ENCODE measurements at regions not wholly inside any gene's neighbourhood (a gene's known extent, or its start where the extent isn't known, plus 50 kb on each side); places are given as distances from the start of the nearest gene placed in this dataset.

- intact Hi-C loops (cut with DNase I), result no loop called here
- peak in 2 of 10 donors; percentile 62 to 70 for DNase-seq
These were observed 123.6 kb upstream of the SOX1 start for GRCh38 chr13:111943229-111943795.

- peak in 1 of 10 donors; percentile 71 for DNase-seq
- intact Hi-C loops (cut with DNase I), result no loop called here
These were observed 122.8 kb upstream of the SOX1 start for GRCh38 chr13:111944171-111944583.

GRCh38 chr13:111945086-111945485, 121.9 kb upstream of the SOX1 start:
- peak in 1 of 10 donors; percentile 67 for DNase-seq
- intact Hi-C loops (cut with DNase I), result no loop called here

- DNase-seq, result peak in 1 of 10 donors; percentile 42
- intact Hi-C loops (cut with DNase I), result no loop called here
These were observed 120.7 kb upstream of the SOX1 start for GRCh38 chr13:111946214-111946613.

- intact Hi-C loops (cut with DNase I), result no loop called here
- peak in 1 of 10 donors; percentile 57 for DNase-seq
These were observed 119.7 kb upstream of the SOX1 start for GRCh38 chr13:111947026-111947810.

- DNase-seq, result peak in 1 of 10 donors; percentile 78
- intact Hi-C loops (cut with DNase I), result no loop called here
These were observed 119.1 kb upstream of the SOX1 start for GRCh38 chr13:111947876-111948275.

GRCh38 chr13:111948281-111948680, 118.7 kb upstream of the SOX1 start:
- intact Hi-C loops (cut with DNase I), result no loop called here
- peak in 1 of 10 donors; percentile 45 for DNase-seq

- peak in 1 of 10 donors; percentile 61 for DNase-seq
- intact Hi-C loops (cut with DNase I), result no loop called here
These were observed 118.1 kb upstream of the SOX1 start for GRCh38 chr13:111948811-111949210.

- intact Hi-C loops (cut with DNase I), result no loop called here
- peak in 1 of 10 donors; percentile 49 for DNase-seq
These were observed 117.6 kb upstream of the SOX1 start for GRCh38 chr13:111949311-111949710.

- intact Hi-C loops (cut with DNase I), result no loop called here
- DNase-seq, result no peak
These were observed 116.3 kb upstream of the SOX1 start for GRCh38 chr13:111950697-111951096.

- intact Hi-C loops (cut with DNase I), result no loop called here
- DNase-seq, result peak in 1 of 10 donors; percentile 37
These were observed 114.9 kb upstream of the SOX1 start for GRCh38 chr13:111952032-111952431.

GRCh38 chr13:111952814-111953213, 114.1 kb upstream of the SOX1 start:
- DNase-seq, result peak in 1 of 10 donors; percentile 25
- intact Hi-C loops (cut with DNase I), result no loop called here

- DNase-seq, result no peak
- intact Hi-C loops (cut with DNase I), result no loop called here
These were observed 113.3 kb upstream of the SOX1 start for GRCh38 chr13:111953546-111954178.

GRCh38 chr13:111954661-111955411, 112.1 kb upstream of the SOX1 start:
- intact Hi-C loops (cut with DNase I), result no loop called here
- DNase-seq, result no peak

- DNase-seq, result no peak
- intact Hi-C loops (cut with DNase I), result no loop called here
These were observed 111.4 kb upstream of the SOX1 start for GRCh38 chr13:111955412-111956065.

- DNase-seq, result peak in 1 of 10 donors; percentile 1
- intact Hi-C loops (cut with DNase I), result no loop called here
These were observed 110.4 kb upstream of the SOX1 start for GRCh38 chr13:111956261-111957151.

GRCh38 chr13:111957913-111958450, 109.0 kb upstream of the SOX1 start:
- intact Hi-C loops (cut with DNase I), result no loop called here
- peak in 1 of 10 donors; percentile 59 for DNase-seq

GRCh38 chr13:111958612-111959395, 108.1 kb upstream of the SOX1 start:
- DNase-seq, result peak in 1 of 10 donors; percentile 52
- intact Hi-C loops (cut with DNase I), result no loop called here
